ENCODE measurements at regions not wholly inside any gene's neighbourhood (a gene's known extent, or its start where the extent isn't known, plus 50 kb on each side); places are given as distances from the start of the nearest gene placed in this dataset.

GRCh38 chr2:207473049-207473930 is 56.5 kb upstream of the CREB1 start:
- DNase-seq (ENCODE audit: low spot score) = no peak
- H3K4me1 ChIP-seq (ENCODE audit: control insufficient read depth in 4 of 4, insufficient read depth in 4 of 4, low read length in 3 of 4) = peaks cover 0 to 8% (median 5%) of the 10 kb centered on the region in 4 donors
- H3K36me3 ChIP-seq (ENCODE audit: control insufficient read depth in 4 of 4, insufficient read depth in 3 of 4, low read depth in 1 of 4, low read length in 3 of 4) = no peaks in the 10 kb centered on the region
- no peaks in the 10 kb centered on the region for H3K9me3 ChIP-seq (ENCODE audit: control insufficient read depth in 4 of 4, low read length in 3 of 4)
- no peak overlapping the region for H3K27ac ChIP-seq (ENCODE audit: low read depth in 1 of 2, low read length in 2 of 2)
- TF ChIP-seq CTCF (IDR thresholded peaks at IDR 0.05; ENCODE audit: low read depth, low read length, missing input control) (peak; percentile 61), RAD21 (IDR thresholded peaks at IDR 0.05) (peak; percentile 94 to 95), FOXA1 (IDR thresholded peaks at IDR 0.05) (no peak), REST (IDR thresholded peaks at IDR 0.05) (no peak), RXRA (IDR thresholded peaks at IDR 0.05) (no peak), YY1 (IDR thresholded peaks at IDR 0.05) (no peak), SP1 (IDR thresholded peaks at IDR 0.05) (no peak), HNF4G (IDR thresholded peaks at IDR 0.05) (no peak), NR2F2 (IDR thresholded peaks at IDR 0.05) (no peak), MAX (IDR thresholded peaks at IDR 0.05) (no peak), JUND (IDR thresholded peaks at IDR 0.05) (no peak), ATF3 (IDR thresholded peaks at IDR 0.05) (no peak), FOXA2 (IDR thresholded peaks at IDR 0.05) (no peak), HNF4A (conservative IDR thresholded peaks at IDR 0.05) (no peak)
- TF ChIP-seq, protein P1, sequence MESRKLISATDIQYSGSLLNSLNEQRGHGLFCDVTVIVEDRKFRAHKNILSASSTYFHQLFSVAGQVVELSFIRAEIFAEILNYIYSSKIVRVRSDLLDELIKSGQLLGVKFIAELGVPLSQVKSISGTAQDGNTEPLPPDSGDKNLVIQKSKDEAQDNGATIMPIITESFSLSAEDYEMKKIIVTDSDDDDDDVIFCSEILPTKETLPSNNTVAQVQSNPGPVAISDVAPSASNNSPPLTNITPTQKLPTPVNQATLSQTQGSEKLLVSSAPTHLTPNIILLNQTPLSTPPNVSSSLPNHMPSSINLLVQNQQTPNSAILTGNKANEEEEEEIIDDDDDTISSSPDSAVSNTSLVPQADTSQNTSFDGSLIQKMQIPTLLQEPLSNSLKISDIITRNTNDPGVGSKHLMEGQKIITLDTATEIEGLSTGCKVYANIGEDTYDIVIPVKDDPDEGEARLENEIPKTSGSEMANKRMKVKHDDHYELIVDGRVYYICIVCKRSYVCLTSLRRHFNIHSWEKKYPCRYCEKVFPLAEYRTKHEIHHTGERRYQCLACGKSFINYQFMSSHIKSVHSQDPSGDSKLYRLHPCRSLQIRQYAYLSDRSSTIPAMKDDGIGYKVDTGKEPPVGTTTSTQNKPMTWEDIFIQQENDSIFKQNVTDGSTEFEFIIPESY (IDR thresholded peaks at IDR 0.05) = no peak
- 21% methylated on average over 9 of the region's 9 CpGs for WGBS
- H3K9ac ChIP-seq (ENCODE audit: low read depth in 1 of 2, low read length in 2 of 2) = peak overlapping the region in 1 of 2 donors; percentile 4
- H3K27me3 ChIP-seq (ENCODE audit: control insufficient read depth in 4 of 4, insufficient read depth in 4 of 4, low read length in 3 of 4) = no peaks in the 10 kb centered on the region
- no peak overlapping the region for H3K4me3 ChIP-seq (ENCODE audit: low read depth in 1 of 3, low read length in 3 of 3)

DNA sequence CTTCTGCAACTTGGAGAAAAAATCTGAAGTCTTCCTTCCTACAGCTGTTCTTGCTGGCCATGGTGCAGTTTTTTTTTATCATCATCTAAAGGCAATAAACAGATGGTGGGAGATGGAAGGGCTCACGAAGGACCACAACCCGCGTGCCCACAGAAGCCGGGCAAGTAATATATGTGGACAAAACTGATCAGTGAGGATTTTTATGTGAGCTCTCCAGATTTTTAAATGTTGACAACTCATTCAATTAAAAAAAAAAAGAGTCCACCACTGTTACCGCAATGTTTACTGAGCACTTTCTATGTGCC is 55.9 kb upstream of the CREB1 start:
- Histone ChIP-seq H3K36me3 (ENCODE audit: control insufficient read depth in 4 of 4, insufficient read depth in 3 of 4, low read depth in 1 of 4, low read length in 3 of 4) (no peaks in the 10 kb centered on the region), H3K9me3 (ENCODE audit: control insufficient read depth in 4 of 4, low read length in 3 of 4) (no peaks in the 10 kb centered on the region), H3K9ac (ENCODE audit: low read depth in 1 of 2, low read length in 2 of 2) (no peak overlapping the region), H3K27ac (ENCODE audit: low read depth in 1 of 2, low read length in 2 of 2) (no peak overlapping the region), H3K27me3 (ENCODE audit: control insufficient read depth in 4 of 4, insufficient read depth in 4 of 4, low read length in 3 of 4) (no peaks in the 10 kb centered on the region), H3K4me3 (ENCODE audit: low read depth in 1 of 3, low read length in 3 of 3) (no peak overlapping the region), H3K4me1 (ENCODE audit: control insufficient read depth in 4 of 4, insufficient read depth in 4 of 4, low read length in 3 of 4) (peaks cover 0 to 8% (median 5%) of the 10 kb centered on the region in 4 donors)
- TF ChIP-seq YY1 (IDR thresholded peaks at IDR 0.05) (no peak), REST (IDR thresholded peaks at IDR 0.05) (no peak), SP1 (IDR thresholded peaks at IDR 0.05) (no peak), RXRA (IDR thresholded peaks at IDR 0.05) (no peak), JUND (IDR thresholded peaks at IDR 0.05) (no peak), FOXA1 (IDR thresholded peaks at IDR 0.05) (no peak), ATF3 (IDR thresholded peaks at IDR 0.05) (no peak), CTCF (IDR thresholded peaks at IDR 0.05; ENCODE audit: low read depth, low read length, missing input control) (no peak)
- 85% methylated on average over 5 of the region's 5 CpGs for WGBS
- no peak for DNase-seq (ENCODE audit: low spot score)

All from liver (tissue), 8 donors.